SU-DHL-6 (cell line): ENCODE measurements at regions not wholly inside any gene's neighbourhood (a gene's known extent, or its start where the extent isn't known, plus 50 kb on each side); places are given as distances from the start of the nearest gene placed in this dataset.

Experiments
- CTCF ChIP-seq: fragments of 200-600 bp; sonication (generic); IDR thresholded peaks from one replicate; pipeline ENCODE4 v1.5.1; 2017; ENCODE audit warnings: antibody characterized with exemption, mild to moderate bottlenecking, low read length, moderate library complexity; ENCODE audit not compliant: insufficient read depth, poor library complexity, severe bottlenecking
- EZH2phosphoT487 ChIP-seq: fragments of 200-600 bp; sonication (generic), shearing (Covaris generic); conservative IDR thresholded peaks from 2 replicates; pipeline ENCODE4 v1.6.1; 2018; ENCODE audit warnings: mild to moderate bottlenecking, antibody characterized with exemption, low read length, moderate library complexity, mixed read lengths

- no peak for TF ChIP-seq CTCF
- no peak for TF ChIP-seq EZH2phosphoT487
Observed at GRCh38 chr19:20307127-20307526, 140.1 kb downstream of the ZNF486 start.
